ENCODE measurements at regions not wholly inside any gene's neighbourhood (a gene's known extent, or its start where the extent isn't known, plus 50 kb on each side); places are given as distances from the start of the nearest gene placed in this dataset.

- TF ChIP-seq RXRA (IDR thresholded peaks at IDR 0.05) (no peak), CTCF (IDR thresholded peaks at IDR 0.05; ENCODE audit: low read depth, low read length, missing input control) (no peak)
Measured at GRCh38 chr10:128657548-128657947, 531.3 kb upstream of the MKI67 start (continued).

- DNase-seq (ENCODE audit: low spot score), result no peak
- whole genome bisulfite sequencing, result 50% methylated on average over 5 of the region's 5 CpGs
- peaks cover 0 to 7% (median 0%) of the 10 kb centered on the region in 4 donors for H3K9me3 ChIP-seq (ENCODE audit: control insufficient read depth in 4 of 4, low read length in 3 of 4)
- no peak overlapping the region for H3K4me3 ChIP-seq (ENCODE audit: low read depth in 1 of 3, low read length in 3 of 3)
- no peak for TF ChIP-seq FOXA1 (IDR thresholded peaks at IDR 0.05)
- no peak for TF ChIP-seq MAX (IDR thresholded peaks at IDR 0.05)
- no peak for TF ChIP-seq TAF1 (conservative IDR thresholded peaks at IDR 0.05)
- no peak for TF ChIP-seq HNF4G (IDR thresholded peaks at IDR 0.05)
- TF ChIP-seq EGR1 (IDR thresholded peaks at IDR 0.05; ENCODE audit: low read depth in 2 of 2), result no peak
- no peak for TF ChIP-seq YY1 (IDR thresholded peaks at IDR 0.05)
- no peak for TF ChIP-seq SP1 (IDR thresholded peaks at IDR 0.05)
- no peak for TF ChIP-seq HNF4A (conservative IDR thresholded peaks at IDR 0.05)
- no peak for TF ChIP-seq CTCF (IDR thresholded peaks at IDR 0.05; ENCODE audit: low read depth, low read length, missing input control)
- no peak for TF ChIP-seq ATF3 (IDR thresholded peaks at IDR 0.05)
- no peak for TF ChIP-seq NR2F2 (IDR thresholded peaks at IDR 0.05)
- TF ChIP-seq RAD21 (IDR thresholded peaks at IDR 0.05), result no peak
- H3K9ac ChIP-seq (ENCODE audit: low read depth in 1 of 2, low read length in 2 of 2), result no peak overlapping the region
- no peak overlapping the region for H3K27ac ChIP-seq (ENCODE audit: low read depth in 1 of 2, low read length in 2 of 2)
- no peaks in the 10 kb centered on the region for H3K4me1 ChIP-seq (ENCODE audit: control insufficient read depth in 4 of 4, insufficient read depth in 4 of 4, low read length in 3 of 4)
- no peaks in the 10 kb centered on the region for H3K36me3 ChIP-seq (ENCODE audit: control insufficient read depth in 4 of 4, insufficient read depth in 3 of 4, low read depth in 1 of 4, low read length in 3 of 4)
- H3K27me3 ChIP-seq (ENCODE audit: control insufficient read depth in 4 of 4, insufficient read depth in 4 of 4, low read length in 3 of 4), result peaks cover 0 to 2% (median 0%) of the 10 kb centered on the region in 4 donors
Measured at GRCh38 chr10:128660726-128661125, 534.5 kb upstream of the MKI67 start.

GRCh38 chr10:128661404-128662197 is 535.4 kb upstream of the MKI67 start:
- WGBS, result 82% methylated on average over 7 of the region's 7 CpGs
- Histone ChIP-seq H3K27ac (ENCODE audit: low read depth in 1 of 2, low read length in 2 of 2) (no peak overlapping the region), H3K27me3 (ENCODE audit: control insufficient read depth in 4 of 4, insufficient read depth in 4 of 4, low read length in 3 of 4) (peaks cover 0 to 2% (median 0%) of the 10 kb centered on the region in 4 donors), H3K36me3 (ENCODE audit: control insufficient read depth in 4 of 4, insufficient read depth in 3 of 4, low read depth in 1 of 4, low read length in 3 of 4) (no peaks in the 10 kb centered on the region), H3K4me3 (ENCODE audit: low read depth in 1 of 3, low read length in 3 of 3) (no peak overlapping the region), H3K9ac (ENCODE audit: low read depth in 1 of 2, low read length in 2 of 2) (no peak overlapping the region), H3K4me1 (ENCODE audit: control insufficient read depth in 4 of 4, insufficient read depth in 4 of 4, low read length in 3 of 4) (no peaks in the 10 kb centered on the region), H3K9me3 (ENCODE audit: control insufficient read depth in 4 of 4, low read length in 3 of 4) (peaks cover 0 to 7% (median 0%) of the 10 kb centered on the region in 4 donors)
- no peak for DNase-seq (ENCODE audit: low spot score)
- no peak for TF ChIP-seq GABPA (IDR thresholded peaks at IDR 0.05 in 1 of 2, conservative IDR thresholded peaks at IDR 0.05 in 1 of 2)
- TF ChIP-seq ATF3 (IDR thresholded peaks at IDR 0.05), result no peak
- no peak for TF ChIP-seq ZBTB33 (IDR thresholded peaks at IDR 0.05)
- TF ChIP-seq NR2F2 (IDR thresholded peaks at IDR 0.05), result no peak
- TF ChIP-seq CTCF (IDR thresholded peaks at IDR 0.05; ENCODE audit: low read depth, low read length, missing input control), result no peak
- TF ChIP-seq EGR1 (IDR thresholded peaks at IDR 0.05; ENCODE audit: low read depth in 2 of 2), result no peak
- no peak for TF ChIP-seq YY1 (IDR thresholded peaks at IDR 0.05)
- no peak for TF ChIP-seq HNF4G (IDR thresholded peaks at IDR 0.05)
- no peak for TF ChIP-seq JUND (IDR thresholded peaks at IDR 0.05)
- TF ChIP-seq MAX (IDR thresholded peaks at IDR 0.05), result no peak
- no peak for TF ChIP-seq SP1 (IDR thresholded peaks at IDR 0.05)
- TF ChIP-seq FOXA1 (IDR thresholded peaks at IDR 0.05), result no peak
- TF ChIP-seq FOXA2 (IDR thresholded peaks at IDR 0.05), result no peak
- TF ChIP-seq TAF1 (conservative IDR thresholded peaks at IDR 0.05), result no peak
- TF ChIP-seq HNF4A (conservative IDR thresholded peaks at IDR 0.05), result no peak
- TF ChIP-seq RXRA (IDR thresholded peaks at IDR 0.05), result no peak

Measured in liver (tissue), 8 donors.